ENCODE measurements at regions not wholly inside any gene's neighbourhood (a gene's known extent, or its start where the extent isn't known, plus 50 kb on each side); places are given as distances from the start of the nearest gene placed in this dataset.

DNA sequence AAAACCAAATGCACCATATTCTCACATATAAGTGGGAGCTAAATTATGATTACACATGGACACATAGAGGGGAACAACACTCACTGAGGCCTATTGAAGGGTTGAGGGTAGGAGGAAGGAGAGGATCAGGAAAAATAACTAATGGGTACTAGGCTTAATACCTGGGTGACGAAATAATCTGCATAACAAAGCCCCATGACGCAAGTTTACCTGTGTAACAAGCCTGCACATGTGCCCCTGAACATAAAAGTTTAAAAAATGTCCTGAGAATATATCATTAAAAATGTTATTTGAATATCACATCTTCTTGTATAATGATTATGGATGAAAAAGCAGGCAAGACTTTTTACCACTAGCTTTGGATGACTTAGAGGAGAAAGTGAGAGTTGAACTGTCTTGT lies 138.0 kb upstream of the NOVA1 start:
- DNase-seq (ENCODE audit: insufficient read length, low spot score) (no peak), FAIRE-seq (no peak)
- TF ChIP-seq POLR2A (IDR thresholded peaks at IDR 0.05; ENCODE audit: low read depth, low read length): no peak

DNA sequence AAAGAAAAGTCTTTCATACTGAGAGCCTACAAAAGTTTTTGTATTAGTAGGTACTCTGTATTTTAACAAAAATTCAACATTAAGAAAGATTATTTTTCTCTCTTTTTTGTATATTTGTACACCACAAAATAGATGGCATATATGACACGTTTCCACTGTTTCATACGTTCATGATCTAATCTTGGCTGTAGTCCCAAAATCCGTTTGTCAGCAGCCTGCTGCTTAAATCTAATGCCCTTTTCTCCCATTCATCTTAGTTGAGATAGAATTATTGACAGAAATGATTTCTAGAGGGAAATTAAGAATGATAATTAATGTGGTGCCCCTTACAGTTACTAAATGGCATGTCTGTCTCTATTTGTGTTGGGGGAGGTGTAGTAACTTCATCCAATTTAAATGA lies 140.7 kb upstream of the NOVA1 start:
- TF ChIP-seq POLR2A (IDR thresholded peaks at IDR 0.05; ENCODE audit: low read depth, low read length): no peak
- FAIRE-seq: no peak
- no peak for DNase-seq (ENCODE audit: insufficient read length, low spot score)

DNA sequence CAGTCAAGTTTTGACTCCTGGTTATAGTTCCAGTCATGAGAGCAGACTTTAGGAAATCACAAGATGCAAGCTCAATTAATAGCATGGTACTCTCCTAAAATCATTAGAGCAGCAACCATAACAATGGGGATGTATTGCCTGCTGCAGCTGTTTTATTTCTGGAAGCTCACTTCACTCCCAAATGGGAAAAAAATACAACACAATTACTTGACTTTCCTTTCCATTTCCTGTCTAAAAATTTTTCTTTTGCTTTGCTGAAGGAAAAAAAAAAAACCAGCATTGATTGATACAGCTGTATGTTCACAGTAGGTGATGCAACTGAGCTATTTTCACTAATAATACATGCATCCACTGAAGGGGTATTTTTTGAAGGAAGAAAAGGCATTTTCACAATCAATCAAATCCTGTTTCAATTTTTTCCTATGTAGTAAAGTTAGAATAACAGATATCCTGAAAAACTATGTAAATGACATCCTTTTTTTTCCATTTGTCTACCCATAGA lies 143.9 kb upstream of the NOVA1 start:
- FAIRE-seq: no peak
- TF ChIP-seq POLR2A (IDR thresholded peaks at IDR 0.05; ENCODE audit: low read depth, low read length): no peak

DNA sequence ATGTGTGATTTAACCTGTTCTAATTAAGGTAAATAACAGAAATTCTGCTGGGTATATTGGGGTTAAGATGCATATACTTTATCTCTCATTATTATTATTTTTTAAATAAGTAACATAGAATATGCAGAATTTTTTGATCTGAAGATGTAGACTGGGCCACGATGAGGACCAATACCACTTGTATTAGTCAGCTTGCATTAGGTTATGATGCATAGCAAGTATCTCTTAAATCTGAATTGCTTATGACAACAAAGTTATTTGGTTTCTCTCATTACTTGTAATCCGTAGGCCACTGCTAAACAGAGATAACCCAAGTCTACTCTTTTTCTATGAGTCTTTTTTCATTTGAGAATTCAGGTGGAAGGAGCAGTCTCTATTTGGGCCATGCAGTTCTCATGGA lies 145.5 kb upstream of the NOVA1 start:
- no peak for FAIRE-seq
- no peak for TF ChIP-seq POLR2A (IDR thresholded peaks at IDR 0.05; ENCODE audit: low read depth, low read length)
- DNase-seq (ENCODE audit: insufficient read length, low spot score): no peak

More for the DNA sequence above, 143.9 kb upstream of the NOVA1 start:
- no peak for DNase-seq (ENCODE audit: insufficient read length, low spot score)

DNA sequence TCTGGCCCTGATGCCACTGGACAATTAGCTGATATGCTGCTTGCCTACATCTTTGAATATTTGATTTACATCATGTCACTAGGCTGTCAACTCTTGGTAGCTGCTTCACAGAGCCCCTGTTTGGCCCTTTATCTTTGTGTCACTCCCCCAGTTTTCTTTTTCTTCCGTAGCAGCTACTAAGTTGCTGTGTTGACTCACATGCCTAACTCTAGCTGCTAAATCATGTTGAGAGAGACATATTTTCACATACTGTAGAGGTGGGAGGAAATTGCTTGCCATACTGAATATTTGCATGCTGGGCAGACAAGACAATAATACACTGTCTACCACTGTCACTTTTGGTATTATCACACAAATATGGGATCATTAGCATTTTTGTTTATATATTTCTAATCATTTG lies 147.1 kb upstream of the NOVA1 start:
- FAIRE-seq: no peak
- no peak for DNase-seq (ENCODE audit: insufficient read length, low spot score)
- no peak for TF ChIP-seq POLR2A (IDR thresholded peaks at IDR 0.05; ENCODE audit: low read depth, low read length)

DNA sequence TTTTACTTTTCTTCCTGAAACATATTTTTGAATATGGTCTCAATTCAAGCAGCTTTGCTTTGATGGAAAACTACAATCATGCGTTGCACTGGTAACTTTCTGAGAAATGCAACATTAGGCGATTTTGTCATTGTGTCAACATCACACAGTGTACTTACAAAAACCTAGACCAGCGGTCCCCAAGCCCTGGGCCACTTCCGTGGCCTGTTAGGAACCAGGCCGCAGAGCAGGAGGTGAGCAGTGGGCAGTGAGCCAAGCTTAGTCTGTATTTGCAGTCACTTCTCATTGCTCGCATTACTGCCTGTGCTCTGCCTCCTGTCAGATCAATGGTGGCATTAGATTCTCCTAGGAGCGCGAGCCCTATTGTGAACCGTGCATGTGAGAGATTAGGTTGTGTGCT lies 163.7 kb upstream of the NOVA1 start:
- DNase-seq (ENCODE audit: insufficient read length, low spot score) (no peak), FAIRE-seq (no peak)
- no peak for TF ChIP-seq POLR2A (IDR thresholded peaks at IDR 0.05; ENCODE audit: low read depth, low read length)

DNA sequence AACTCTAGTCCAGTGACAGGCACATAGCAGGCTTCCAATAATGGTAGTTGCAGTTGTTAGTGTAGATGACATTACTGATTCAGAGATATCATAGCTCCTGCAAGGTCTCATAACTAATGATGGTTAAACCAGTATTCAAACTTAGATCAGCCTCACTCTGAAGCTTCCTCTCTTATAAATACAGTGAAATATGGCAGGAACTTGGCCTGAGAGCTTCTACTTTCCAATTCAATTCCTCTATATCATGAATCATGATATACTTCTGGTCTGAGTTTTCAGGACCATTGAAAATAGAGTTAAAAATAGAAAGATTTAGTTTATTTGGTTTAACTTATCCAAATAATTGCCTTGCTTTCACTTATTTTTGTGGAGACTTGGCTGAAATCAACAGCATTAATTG lies 167.5 kb upstream of the NOVA1 start:
- DNase-seq (ENCODE audit: insufficient read length, low spot score) (no peak), FAIRE-seq (no peak)
- no peak for TF ChIP-seq POLR2A (IDR thresholded peaks at IDR 0.05; ENCODE audit: low read depth, low read length)

DNA sequence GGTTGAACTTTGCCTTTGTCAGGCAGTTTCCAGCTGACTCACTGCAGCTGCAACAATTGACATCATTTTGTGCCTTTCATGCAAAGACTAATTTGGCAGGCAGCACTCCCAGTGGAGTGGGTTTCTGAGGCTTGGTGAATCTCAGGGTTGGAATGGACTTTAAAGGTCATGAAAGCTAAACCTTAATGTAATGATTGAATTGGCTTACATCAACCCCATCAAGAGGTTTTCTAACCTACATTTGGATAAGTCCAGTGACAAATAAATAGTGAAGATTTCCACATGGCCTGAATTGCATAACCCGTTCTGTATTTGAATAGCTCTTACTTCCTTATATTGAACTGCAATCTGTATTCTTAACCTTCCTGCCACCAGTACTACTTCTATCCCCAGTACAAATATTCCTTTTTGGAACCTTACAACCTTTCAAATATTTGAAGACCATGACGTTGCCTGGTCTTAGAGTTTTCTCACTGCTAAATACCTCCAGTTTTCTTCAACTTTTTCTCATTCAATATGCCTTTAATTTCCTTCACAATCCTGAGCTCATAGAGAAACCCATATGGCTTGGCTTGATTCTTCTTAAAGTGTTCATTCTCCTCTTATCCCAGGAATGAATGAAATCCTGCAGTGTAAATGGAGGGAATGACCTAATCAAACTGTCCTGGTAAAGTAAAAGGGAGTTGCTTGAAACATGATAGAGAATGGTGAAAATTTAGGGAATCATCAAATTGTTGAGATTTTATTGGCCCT lies 168.1 kb upstream of the NOVA1 start:
- FAIRE-seq (peak; percentile 89), DNase-seq (ENCODE audit: insufficient read length, low spot score) (no peak)
- no peak for TF ChIP-seq POLR2A (IDR thresholded peaks at IDR 0.05; ENCODE audit: low read depth, low read length)

DNA sequence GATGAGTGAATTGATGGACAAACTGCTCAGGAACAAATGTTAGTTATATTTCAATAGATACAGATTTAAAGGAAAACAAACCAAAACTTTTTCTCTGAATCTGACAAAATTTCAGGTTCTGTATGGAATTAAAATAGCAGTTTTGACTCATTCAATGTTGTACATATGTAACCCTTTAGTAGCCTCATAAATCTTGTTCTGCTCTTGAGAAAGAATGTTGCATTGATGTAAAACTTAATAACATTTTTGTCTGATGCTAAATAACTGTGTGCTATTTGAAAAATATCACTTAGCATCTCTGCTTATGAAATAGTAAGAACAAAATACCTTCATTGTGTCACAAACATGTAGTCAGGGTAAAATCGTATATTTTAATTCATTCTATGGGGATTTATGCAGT lies 168.9 kb upstream of the NOVA1 start:
- FAIRE-seq: no peak

DNA sequence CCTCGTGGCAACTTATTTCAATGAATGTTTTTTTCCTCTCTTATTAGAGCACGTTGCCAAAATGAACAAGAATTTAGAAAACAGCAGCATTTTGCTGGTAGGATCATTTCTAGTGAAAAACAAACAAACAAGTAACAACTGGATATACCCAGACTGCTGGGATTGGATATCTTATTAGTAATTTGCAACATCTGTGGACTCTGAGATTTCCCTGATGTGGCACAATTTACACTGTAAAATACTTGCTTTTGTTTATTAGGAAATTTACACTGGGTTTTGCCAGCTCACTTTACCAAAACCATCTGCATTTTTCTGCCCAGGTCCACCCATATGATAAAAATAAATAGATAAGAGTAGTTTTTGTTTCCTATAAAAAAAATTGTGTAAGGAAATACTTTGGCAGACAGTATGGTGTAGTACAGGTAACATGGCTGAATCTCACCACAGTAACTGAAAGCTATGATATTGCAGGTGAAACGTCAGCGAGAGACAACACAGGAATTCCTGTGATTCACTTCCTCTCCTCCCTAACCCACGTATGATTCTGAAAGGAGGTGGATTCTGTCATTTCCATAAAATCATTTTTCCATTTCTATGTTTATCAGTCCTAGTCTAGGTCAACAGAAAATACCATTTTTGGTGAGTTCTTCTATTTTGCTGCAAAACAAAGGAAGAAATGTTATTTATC lies 176.2 kb upstream of the NOVA1 start:
- FAIRE-seq (peak; percentile 71), DNase-seq (ENCODE audit: insufficient read length, low spot score) (no peak)

More for the DNA sequence above, 168.9 kb upstream of the NOVA1 start:
- no peak for DNase-seq (ENCODE audit: insufficient read length, low spot score)
- no peak for TF ChIP-seq POLR2A (IDR thresholded peaks at IDR 0.05; ENCODE audit: low read depth, low read length)

DNA sequence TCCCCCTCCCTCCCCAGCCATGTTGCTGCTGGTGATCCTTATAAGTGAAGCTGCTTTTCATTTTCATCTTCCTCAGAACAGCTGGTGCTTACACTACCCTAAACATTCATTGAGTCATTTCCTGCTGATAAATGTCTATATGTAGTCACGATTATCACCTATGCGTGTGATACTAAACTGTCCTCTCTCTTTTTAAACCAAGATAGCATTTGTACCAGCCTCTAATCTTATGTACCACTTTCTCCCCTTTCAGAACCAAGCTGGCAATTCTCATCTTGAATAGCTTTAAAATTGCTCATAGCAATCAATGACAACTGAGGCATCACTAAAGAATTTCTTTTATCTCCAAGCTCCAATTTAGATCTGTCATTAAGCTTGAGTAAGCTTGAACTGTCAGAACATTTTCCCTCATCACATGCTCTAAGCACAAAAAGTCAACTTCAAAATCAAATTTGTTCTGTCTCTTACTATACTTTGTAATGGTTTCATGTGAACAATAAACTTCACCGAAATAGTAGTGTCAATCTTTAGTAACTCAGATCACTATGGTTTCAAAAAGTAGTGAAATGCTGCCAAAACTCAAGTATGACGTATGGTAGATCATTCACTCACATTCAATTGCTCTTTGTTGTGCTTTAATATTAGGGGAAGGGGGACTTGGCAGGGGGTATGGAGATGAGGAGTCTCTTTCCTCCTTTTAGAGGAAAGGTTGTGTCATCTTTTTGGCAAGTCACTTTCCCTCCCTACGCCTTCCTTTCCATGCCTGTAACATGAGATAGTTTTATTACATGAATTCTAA lies 178.1 kb upstream of the NOVA1 start:
- no peak for DNase-seq (ENCODE audit: insufficient read length, low spot score)
- peak; percentile 83 for FAIRE-seq
- no peak for TF ChIP-seq POLR2A (IDR thresholded peaks at IDR 0.05; ENCODE audit: low read depth, low read length)

More for the DNA sequence above, 176.2 kb upstream of the NOVA1 start:
- no peak for TF ChIP-seq POLR2A (IDR thresholded peaks at IDR 0.05; ENCODE audit: low read depth, low read length)

DNA sequence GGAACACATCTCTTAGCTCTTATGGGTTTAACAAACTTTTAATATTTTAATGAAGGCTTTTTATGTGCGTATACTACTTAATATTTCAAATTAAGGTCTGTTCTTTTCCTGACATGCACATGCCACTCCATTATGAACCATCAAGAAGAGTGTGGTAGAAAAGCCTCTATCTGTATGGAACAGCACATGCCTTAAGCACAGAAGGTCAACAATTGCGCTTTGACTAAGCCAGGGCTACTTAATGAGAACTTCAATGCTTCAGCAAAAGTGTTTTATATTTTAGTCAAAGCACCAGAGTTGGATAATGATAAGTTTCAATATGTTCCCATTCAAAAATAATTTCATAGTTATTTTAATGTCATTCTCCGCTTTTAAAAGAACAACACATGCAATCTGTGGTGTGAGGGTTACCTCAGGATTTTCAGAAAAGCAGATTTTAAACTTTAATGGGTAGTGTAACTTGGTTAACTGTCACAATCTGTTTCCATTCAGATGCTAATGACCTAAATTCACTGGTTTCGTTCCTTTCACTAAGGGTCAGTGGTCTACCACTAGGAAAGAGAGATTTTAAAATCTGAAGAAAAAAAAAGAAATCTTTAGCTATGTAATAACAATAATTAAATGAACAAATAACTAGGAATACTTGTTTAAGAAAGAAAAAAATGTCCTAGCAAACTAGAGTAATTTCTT lies 193.4 kb upstream of the NOVA1 start:
- TF ChIP-seq POLR2A (IDR thresholded peaks at IDR 0.05; ENCODE audit: low read depth, low read length): no peak
- FAIRE-seq: no peak
- no peak for DNase-seq (ENCODE audit: insufficient read length, low spot score)

DNA sequence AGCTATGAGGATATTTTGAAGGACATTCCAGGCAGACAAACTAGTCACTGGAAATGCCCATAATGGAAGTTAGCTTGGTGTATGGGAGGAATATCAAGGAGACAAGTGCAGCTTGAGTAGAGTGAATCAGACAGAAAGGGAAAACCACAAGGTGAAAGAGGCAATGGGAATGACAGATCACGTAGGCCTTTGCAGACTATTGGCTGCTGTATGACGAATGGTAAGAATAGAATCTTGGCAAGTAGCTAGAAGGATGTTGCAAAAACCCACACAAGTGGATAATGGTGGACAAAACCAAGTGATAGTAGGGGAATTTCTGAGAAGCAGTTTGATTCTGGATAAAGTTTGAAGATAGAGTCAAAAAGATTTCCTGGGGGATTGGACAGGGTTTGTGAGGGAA lies 196.9 kb upstream of the NOVA1 start:
- DNase-seq (ENCODE audit: insufficient read length, low spot score) (no peak), FAIRE-seq (peak; percentile 91)
- TF ChIP-seq POLR2A (IDR thresholded peaks at IDR 0.05; ENCODE audit: low read depth, low read length): no peak

DNA sequence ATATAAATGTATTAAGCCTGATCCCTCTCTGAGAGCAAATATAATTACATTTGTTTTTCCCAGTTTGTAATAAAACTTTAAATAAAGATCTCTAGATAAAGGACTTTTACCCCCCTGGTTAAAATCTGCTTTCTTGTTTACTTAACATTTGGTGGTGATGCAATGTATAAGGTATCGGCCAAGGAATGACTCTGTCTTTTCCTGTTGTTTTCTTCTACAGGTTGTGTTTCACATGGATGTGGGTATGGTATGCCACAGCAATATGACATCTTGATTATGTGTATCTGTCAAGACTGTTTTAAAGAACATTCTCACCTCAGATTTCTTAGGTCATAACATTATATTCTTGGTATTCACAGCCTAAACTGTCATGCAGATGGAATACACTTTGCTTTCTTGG lies 210.6 kb upstream of the NOVA1 start:
- DNase-seq (ENCODE audit: insufficient read length, low spot score) (no peak), FAIRE-seq (no peak)
- TF ChIP-seq POLR2A (IDR thresholded peaks at IDR 0.05; ENCODE audit: low read depth, low read length): no peak

Data from H54 (cell line).